T-helper 22 cell (primary cell): ENCODE measurements at regions not wholly inside any gene's neighbourhood (a gene's known extent, or its start where the extent isn't known, plus 50 kb on each side); places are given as distances from the start of the nearest gene placed in this dataset.
"Not testable (repeated sequence)": the region's sequence is repeated elsewhere in the genome, so short reads cannot be mapped to it uniquely, and the experiment has no call there.

Source experiments
- DNase-seq: peaks from one replicate; pipeline ENCODE4 v3.0.0-alpha.2; 2020; ENCODE audit warnings: low read depth

DNA sequence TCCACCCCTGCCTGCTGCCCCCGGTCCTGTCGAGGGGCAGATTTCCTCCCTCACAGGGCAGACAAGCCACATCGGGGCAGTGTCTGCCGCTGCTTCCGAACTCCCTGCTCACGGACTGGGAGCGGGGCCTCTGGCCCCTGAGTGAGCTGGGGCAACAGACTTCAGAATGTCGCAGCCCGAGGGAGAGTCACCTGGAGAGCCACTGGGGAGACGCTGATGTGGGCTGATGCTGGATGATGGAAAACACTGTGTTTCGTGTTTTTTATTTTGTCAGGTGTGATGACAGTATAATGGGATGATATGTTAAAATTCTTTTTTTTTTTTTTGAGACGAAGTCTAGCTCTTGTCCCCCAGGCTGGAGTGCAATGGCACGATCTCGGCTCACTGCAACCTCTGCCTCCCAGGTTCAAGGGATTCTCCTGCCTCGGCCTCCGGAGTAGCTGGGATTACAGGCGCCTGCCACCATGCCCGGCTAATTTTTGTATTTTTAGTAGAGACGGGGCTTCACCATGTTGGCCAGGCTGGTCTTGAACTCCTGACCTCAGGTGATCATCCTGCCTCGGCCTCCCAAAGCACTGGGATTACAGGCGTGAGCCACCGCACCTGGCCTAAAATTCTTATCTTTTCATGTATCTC, 52.1 kb upstream of the SEPTIN5 start:
- not testable (repeated sequence) for DNase-seq

- no peak for DNase-seq
Observed at GRCh38 chr22:19663286-19663815, 51.0 kb upstream of the SEPTIN5 start.

DNA sequence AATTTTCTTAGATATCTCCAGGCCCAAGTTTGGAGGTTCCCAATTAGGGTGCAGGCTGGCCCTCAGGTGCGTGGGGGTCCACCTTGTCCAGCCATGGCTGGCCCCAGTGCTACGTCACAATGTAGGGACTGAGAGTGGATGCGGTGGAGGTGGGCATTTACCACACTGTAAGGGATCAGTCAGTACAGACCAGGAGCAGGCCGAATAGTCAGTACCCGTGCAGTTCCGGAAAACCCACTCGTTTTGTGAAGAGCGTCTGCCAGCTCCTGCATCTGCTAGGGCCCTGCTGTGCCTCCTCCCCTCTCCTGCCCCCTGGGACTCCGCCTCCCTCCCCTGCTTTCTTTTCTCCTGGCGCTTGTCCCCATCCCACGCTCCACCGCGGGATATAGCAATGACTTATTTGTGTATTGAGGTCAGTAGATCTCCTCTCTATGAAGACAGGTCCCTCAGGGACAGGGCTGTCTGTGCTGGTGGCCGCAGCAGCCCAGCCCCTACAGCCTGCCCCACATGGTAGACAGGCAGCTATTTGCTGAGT, 50.4 kb upstream of the SEPTIN5 start:
- no peak for DNase-seq

- DNase-seq: no peak
Observed at GRCh38 chr22:19664406-19664805, 49.9 kb upstream of the SEPTIN5 start.
